G401.6 (cell line): ENCODE measurements at regions not wholly inside any gene's neighbourhood (a gene's known extent, or its start where the extent isn't known, plus 50 kb on each side); places are given as distances from the start of the nearest gene placed in this dataset.
"Not testable (repeated sequence)": the region's sequence is repeated elsewhere in the genome, so short reads cannot be mapped to it uniquely, and the experiment has no call there.

Experiments
- FAIRE-seq: peaks from 2 replicates; lab custom pipeline; 2012; peaks lifted over from hg19 to GRCh38; lab: Jason Lieb, UNC

DNA sequence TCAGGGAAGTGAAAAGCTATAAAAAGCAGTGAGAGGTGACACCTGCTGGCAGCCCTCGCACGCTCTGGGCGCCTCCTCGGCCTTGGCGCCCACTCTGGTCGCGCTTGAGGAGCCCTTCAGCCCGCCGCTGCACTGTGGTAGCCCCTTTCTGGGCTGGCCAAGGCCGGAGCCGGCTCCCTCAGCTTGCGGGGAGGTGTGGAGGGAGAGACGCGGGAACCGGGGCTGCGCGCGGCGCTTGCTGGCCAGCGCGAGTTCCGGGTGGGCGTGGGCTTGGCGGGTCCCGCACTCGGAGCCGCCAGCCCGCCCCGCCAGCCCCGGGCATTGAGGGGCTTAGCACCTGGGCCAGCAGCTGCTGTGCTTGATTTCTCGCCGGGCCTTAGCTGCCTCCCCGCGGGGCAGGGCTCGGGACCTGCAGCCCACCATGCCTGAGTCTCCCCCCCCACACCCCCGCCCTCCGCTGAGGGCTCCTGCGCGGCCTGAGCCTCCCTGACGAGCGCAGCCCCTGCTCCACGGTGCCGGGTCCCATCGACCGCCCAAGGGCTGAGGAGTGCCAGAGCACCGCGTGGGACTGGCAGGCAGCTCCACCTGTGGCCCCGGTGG, 688.5 kb upstream of the CDH8 start:
- not testable (repeated sequence) for FAIRE-seq

GRCh38 chr16:62720651-62721050, 684.4 kb upstream of the CDH8 start:
- FAIRE-seq, result no peak

DNA sequence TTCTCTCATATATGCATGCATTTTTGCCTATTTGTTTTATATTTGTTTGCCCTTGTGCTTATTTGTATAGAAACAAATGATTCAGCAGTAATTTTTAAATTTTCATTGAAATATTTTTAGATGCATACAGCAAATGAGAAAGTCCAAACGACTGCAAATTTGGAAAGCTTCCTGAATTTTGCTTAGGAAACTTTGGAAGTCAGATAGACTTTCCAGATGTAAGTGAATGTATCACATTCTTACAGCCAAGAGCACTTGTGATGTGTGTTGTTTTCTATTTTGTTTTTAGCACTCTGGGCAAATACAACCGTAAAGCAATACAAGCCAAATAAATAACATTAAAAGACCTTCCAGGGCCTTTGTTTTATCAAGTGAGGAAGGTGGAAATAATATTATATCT, 680.8 kb upstream of the CDH8 start:
- FAIRE-seq, result no peak

GRCh38 chr16:62715701-62716100, 679.5 kb upstream of the CDH8 start:
- FAIRE-seq, result no peak

GRCh38 chr16:62712566-62712965, 676.3 kb upstream of the CDH8 start:
- no peak for FAIRE-seq

- no peak for FAIRE-seq
Measured at GRCh38 chr16:62711797-62712196, 675.6 kb upstream of the CDH8 start.

- no peak for FAIRE-seq
Measured at GRCh38 chr16:62709794-62710193, 673.6 kb upstream of the CDH8 start.

- FAIRE-seq, result no peak
Measured at GRCh38 chr16:62701426-62701825, 665.2 kb upstream of the CDH8 start.

DNA sequence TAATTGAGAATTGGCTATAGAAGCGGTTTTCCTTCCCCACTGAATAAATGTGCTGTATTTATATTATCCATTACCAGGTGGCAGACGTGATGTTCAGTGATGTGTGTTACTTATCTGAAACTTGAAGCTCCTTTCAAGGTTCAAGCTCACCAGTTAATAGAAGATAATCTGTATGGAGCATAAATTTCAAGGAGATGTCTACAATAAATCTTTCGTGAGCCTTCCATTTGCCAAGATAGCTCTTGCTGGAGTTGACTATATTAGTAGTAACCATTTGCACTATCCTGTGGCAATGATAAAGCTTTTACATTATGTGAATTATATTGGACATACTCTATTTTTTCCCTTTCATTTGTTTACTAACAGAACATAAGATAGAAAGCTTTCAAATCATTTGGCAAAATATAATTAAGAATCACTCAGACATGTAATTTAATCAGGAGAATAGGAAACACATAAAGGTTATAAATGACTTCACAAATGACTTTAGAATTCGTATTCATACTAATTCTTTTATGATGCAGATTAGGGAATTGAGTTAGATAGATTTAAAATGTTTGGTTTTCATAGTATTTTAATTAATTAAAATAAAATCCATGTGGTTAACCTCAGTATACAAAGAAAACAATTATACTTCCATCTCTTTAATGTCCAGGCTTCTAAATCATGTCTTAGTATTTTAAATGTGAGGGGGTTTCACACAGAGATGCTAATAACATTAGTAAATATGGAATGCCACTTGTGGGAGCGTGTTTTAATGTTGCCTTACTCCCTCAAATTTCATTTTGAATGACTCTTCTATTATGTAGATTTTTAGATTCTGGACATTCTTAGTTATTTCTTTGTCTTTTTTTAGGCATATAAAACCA, 664.4 kb upstream of the CDH8 start:
- no peak for FAIRE-seq

GRCh38 chr16:62692685-62693084, 656.4 kb upstream of the CDH8 start:
- FAIRE-seq, result no peak

DNA sequence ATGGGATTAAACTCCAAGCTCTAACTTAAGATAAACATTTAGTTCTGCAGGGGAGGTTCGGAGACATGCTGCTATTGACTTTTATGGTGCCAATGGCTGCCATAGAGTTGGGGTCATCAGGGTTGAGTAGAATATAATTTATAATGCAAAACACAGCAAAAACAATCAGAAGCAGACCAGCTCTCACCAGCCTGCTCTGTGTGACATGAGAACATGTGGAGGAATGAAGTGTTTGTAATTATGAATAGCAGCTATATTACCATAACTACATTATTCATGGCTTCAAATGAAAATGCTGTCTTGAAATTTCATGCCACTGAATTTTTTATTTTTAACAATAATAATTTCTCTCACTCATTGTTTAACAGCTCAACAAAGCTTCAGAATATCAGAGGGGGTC, 645.6 kb upstream of the CDH8 start:
- FAIRE-seq, result no peak

DNA sequence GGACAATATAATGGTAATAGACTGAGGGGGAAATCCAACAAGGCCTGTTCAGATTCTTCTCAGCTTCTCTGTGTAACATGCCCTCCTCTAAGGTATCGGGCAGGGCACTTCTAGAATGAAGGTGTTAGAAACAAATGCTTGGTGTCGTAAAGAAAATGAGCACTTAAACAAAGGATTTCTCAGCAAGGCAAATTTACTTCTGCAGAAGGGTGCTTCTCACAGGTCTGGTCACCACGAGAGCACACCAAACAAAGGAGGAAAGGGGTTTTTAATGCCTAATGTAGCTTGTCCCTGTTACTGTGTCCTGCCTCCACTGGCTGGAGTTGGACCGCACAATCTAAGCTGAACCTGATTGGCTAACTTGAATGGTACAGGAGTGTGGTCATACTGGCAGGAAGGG, 642.6 kb upstream of the CDH8 start:
- FAIRE-seq, result no peak

DNA sequence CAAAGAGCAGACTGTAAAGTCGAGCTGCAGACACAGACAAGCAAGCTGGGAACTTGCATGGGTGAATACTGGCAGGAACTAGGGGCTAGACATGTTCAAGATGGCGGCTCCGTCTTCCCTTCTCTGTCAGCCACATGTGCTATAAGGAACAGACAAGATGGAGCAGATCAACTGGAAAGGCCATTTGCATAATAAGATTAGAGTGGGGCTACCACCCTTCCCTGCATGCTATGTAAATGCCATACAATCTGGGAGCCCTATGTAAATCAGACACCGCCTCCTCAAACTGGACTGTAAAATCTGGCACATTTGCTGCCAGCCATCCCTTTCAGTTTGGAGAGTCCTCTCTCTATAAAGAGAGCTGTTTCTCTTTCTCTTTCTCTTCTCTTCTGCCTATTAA, 640.1 kb upstream of the CDH8 start:
- no peak for FAIRE-seq

DNA sequence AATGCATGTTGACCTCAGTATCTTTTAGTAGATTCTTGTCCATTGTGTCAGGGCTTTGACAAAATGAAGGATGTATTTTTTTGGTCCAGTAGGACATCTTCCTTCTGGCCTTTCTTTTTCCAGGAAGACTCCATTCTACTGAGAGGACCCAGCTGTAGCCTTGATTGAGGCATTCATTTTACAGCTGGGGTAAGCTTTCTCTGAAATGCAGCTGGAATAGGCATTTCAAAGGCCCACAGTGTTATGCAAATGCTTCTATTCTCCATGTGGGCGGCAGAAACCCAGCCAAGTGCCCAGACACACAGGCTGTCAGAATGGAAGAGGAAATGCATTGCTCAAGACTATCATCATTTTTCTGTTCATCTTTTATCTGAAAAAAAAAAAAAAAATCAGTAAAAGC, 629.0 kb upstream of the CDH8 start:
- no peak for FAIRE-seq

DNA sequence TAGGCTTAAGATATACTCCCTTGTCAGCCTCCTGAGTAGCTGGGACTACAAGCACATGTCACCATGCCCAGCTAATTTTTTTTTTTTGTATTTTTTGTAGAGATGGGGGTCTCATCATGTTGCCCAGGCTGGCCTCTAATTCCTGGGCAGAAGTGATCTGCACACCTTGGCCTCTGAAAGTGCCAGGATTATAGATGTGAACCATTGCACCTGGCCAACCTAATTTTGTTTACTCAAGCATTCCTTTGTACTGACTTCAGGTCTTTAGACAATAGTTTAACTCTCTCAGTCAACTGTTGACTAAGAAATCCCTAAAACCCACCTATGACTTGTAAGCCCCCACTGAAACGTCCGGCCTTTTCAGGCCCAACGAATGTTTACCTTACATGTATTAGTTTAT, 628.3 kb upstream of the CDH8 start:
- FAIRE-seq, result no peak

DNA sequence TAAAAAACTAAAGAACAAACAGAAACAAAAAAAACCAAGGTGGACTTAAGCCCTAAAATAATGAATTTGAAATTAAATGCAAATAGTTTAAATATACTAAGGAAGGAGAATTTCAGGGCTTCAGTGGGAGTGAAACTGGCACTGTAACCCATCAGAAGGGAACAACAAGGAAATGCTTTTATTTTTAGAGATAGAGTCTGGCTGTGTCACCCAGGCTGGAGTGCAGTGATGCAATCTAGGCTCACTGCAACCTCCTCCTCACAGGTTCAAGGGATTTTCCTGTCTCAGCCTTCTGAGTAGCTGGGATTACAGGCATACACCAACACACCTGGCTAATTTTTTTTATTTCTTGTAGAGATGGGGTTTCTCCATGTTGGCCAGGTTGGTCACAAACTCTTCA, 625.2 kb upstream of the CDH8 start:
- FAIRE-seq, result no peak

- no peak for FAIRE-seq
Measured at GRCh38 chr16:62657116-62657515, 620.9 kb upstream of the CDH8 start.

- no peak for FAIRE-seq
Measured at GRCh38 chr16:62652441-62653120, 616.3 kb upstream of the CDH8 start.

- FAIRE-seq, result no peak
Measured at GRCh38 chr16:62648256-62648655, 612.0 kb upstream of the CDH8 start.

DNA sequence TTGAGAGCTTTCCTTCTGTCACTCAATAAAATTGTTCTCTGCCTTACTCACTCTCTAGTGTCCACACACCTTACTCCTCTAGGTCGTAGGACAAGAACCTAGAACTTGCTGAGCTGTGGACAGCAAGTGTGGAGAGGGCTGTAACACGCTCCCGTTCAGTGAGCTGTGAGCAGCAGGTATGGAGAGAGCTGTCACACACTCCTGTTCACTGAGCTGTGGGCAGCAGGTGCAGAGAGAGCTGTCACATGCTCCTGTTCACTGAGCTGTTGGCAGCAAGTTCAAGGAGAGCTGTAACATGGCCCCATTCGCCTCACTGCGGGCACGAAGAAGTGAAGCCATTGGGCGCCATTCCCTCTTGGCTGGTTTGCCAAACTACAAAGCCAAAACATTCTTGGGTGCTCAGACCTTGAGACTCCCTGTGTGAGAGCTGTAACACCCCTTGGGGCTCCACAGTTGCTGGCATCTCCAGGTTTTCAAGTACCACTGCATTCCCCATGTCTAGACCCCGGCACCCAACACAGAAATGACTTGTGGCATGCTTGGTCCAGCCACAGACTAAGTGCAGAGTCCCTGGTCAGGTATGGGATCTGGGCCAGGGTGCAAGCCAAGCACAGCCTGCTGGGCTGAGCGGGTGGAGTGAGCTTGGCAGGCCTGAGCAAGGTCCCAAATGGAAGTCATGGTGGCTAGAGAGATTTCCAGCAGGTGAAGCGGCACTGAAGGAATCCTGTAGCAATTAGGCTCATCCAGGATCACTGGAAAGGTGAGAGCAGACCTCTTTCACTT, 608.0 kb upstream of the CDH8 start:
- no peak for FAIRE-seq

GRCh38 chr16:62642677-62643076, 606.4 kb upstream of the CDH8 start:
- FAIRE-seq, result no peak

DNA sequence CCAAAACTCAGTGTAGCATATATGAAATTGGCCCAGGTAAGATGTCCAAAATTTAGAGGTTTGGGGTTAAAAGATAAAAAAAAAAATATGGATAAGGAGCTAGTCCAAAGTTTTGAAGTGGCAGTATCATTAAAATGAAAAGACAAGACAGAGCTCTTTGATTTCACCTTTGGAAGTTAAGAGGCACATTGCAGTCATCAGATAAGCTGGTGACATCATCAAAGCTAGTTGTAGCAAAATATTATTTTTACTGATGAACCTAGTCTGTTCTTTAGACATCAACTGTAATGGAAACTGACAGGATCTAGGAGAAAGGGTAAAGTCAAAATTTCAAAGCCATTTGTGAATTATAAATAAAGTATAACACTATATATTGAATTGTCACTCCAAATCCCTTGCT, 603.7 kb upstream of the CDH8 start:
- no peak for FAIRE-seq
